H1 (cell line): ENCODE measurements at regions not wholly inside any gene's neighbourhood (a gene's known extent, or its start where the extent isn't known, plus 50 kb on each side); places are given as distances from the start of the nearest gene placed in this dataset.

Source experiments
- TF ChIP-seq, protein P1 (sequence below): IDR thresholded peaks from 2 replicates; pipeline ENCODE4 v1.6.1; 2011; ENCODE audit warnings: low read depth, mild to moderate bottlenecking, low read length; ENCODE audit not compliant: insufficient read depth

DNA sequence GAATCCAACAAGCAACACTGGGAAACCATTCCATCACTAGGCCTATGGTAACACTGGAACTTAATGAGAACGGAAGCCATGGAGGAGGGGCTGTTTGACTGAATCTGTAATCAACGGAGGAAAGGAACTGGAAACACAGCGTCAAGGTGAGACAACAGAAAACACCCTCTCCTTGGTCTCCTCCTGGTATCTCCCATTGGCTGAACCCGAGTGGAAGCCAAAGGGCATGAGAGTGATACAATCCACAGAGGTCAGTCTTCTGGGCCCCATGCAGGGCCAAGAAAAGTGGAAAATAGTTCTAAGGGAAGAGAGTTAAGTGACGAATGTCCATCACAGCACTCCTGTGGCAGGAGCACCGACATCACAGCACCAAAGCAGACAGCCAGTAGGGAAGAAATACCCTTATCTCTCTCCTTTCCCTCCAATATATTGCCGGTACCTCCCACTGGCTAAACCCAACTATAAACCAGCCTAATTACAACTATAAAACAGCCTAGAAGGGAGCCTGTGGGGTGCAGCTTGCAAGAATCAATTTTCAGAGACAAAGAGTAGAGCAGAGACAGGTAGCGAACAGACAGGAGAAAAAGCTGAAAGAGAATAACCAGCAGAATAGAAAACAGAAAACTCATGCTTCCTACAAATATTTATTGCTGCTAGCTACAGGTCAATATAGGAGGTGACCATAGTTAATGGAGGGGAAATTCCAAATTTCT lies 107.4 kb upstream of the IFNE start (continued):
- TF ChIP-seq, protein P1, sequence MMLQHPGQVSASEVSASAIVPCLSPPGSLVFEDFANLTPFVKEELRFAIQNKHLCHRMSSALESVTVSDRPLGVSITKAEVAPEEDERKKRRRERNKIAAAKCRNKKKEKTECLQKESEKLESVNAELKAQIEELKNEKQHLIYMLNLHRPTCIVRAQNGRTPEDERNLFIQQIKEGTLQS = no peak
